ENCODE measurements at regions not wholly inside any gene's neighbourhood (a gene's known extent, or its start where the extent isn't known, plus 50 kb on each side); places are given as distances from the start of the nearest gene placed in this dataset.
"Not testable (repeated sequence)": the region's sequence is repeated elsewhere in the genome, so short reads cannot be mapped to it uniquely, and the experiment has no call there.

DNA sequence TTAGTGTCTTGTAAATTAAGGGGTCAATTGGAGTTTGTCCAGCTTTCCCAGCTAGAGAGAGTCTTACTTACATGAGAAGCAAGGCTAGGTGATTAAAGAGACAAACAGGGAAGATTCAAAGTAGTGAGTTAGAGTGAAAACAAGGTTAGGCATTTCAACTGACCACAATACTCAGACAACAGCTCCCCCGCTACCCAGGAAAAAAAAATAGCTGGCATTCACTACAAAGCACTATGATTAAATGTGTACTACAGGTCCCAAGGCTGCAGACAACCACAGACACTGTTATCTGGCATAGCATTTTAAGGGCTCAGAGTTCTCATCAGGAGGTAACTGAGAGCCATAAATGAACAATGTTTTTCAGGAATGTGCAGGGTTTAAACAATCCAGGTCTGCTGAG, 680.9 kb downstream of the TMEM121 start:
- in situ Hi-C loops (cut with MboI; ENCODE audit: low sequenced_read_pairs), result no loop called here

DNA sequence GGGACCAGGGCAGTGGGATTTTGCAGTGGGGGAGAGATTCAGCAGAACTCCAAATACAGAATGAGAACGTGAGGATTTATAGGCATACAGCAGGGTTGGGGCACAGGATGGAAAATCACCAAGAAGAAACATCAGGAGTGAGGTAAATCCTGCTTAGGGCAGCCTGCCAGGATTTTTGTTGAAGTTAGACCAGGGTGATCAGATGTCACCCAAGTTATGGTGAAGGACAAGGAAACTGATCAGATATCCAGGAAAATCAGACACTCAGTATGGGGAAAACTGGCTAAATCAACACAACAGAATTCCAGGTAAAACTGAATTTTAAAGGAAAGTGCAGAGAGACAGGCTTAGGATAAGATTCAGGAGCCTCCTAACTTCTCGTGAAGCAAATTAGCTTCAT, 682.4 kb downstream of the TMEM121 start:
- in situ Hi-C loops (cut with MboI; ENCODE audit: low sequenced_read_pairs), result no loop called here

DNA sequence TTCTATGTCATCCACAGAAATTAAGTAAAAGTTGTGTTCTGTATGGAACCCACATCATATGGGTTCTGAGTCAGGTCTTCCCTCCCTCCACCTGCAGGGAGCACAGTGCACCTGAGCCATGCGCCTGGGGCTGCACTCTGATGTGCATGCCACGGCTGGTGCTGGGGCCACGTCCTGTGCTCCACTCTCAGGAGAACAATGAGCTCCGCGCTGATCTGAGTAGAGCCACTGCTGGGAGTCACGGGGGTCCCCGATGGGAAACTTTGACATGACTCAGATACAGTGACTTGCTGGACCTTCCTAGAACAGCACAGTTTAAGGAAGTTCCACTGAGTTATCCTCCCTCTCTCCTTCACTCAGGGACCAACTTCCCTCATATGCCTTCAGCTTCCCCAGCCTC, 683.4 kb downstream of the TMEM121 start:
- in situ Hi-C loops (cut with MboI; ENCODE audit: low sequenced_read_pairs), result no loop called here

DNA sequence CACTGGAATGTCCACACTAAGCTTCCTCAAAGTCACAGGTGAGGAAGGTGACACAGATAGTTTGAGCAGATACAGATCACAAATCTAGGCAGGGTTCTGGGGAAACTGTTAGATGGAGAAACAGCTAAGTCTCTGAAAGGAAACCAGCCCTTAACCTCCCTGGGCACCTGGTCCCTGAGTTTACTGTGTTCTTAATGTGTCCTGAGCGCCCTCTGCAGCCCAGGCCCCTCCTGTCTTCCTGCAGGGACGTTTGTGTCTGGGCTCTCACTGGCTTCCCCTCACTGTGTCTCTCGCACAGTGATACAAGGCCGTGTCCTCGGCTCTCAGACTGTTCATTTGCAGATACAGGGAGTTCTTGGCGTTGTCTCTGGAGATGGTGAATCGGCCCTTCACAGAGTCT, 684.3 kb downstream of the TMEM121 start:
- in situ Hi-C loops (cut with MboI; ENCODE audit: low sequenced_read_pairs), result no loop called here

DNA sequence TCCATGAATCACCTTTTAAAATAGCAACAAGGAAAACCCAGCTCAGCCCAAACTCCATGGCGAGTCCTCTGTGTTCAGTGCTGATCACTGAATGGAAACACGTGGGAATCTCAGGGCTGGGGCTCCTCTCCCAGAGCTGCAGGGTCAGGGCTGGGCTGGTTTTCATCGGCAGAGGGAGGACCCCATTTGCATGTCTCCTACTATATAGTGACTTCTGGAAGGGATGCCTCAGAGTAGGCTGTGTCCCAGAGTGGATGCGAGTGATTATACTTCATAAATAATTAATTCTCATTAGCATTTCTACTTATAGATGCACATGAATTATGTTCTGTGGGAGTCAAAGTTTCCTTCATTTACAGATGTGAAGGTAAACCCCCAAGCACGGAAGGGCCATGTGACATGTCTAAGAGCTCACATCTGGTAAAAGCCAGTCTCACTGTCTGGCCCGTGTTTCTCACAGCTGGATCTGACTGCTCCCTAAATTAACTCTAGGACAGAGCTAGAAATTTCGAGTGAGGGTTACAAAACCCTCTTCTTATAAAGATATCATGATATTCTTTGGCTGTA, 685.0 kb downstream of the TMEM121 start:
- in situ Hi-C loops (cut with MboI; ENCODE audit: low sequenced_read_pairs), result no loop called here

DNA sequence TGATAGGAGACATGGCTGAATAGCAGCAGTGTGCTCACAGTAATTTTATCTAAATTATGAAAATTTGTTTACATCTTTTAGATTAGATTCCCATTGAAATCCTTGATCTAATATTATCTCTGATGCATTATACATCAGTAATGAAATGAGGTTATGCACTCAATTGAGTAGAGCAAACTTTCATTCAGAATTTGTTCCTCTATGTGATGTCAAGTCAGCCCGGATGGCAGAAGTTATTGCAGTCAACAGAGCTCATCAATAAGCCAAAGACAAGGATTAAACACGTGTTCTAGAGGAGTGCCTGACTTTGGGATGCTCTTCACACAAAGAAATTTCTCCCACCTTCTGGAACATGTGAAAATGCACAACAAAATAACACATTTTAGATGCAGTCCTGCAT, 688.8 kb downstream of the TMEM121 start:
- in situ Hi-C loops (cut with MboI; ENCODE audit: low sequenced_read_pairs), result no loop called here

DNA sequence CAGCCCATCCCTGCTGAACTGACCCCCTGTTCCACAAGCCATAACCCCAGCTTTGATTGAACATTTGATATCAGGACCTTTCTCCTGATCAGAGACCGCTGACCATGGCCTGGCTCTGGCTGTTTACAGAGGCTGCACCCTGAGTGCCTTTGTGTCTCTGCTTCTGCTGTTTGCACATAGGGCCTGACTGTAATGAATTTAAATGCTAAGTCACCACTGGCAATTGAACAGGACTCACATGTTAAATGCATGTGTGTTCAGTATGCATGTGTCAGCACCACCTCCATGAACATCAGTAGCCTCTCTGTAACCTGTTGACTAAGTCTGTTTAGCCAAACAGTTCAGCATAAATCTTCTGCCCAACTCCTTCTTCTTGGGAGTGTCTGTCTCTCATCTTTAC, 690.3 kb downstream of the TMEM121 start:
- in situ Hi-C loops (cut with MboI; ENCODE audit: low sequenced_read_pairs), result no loop called here

DNA sequence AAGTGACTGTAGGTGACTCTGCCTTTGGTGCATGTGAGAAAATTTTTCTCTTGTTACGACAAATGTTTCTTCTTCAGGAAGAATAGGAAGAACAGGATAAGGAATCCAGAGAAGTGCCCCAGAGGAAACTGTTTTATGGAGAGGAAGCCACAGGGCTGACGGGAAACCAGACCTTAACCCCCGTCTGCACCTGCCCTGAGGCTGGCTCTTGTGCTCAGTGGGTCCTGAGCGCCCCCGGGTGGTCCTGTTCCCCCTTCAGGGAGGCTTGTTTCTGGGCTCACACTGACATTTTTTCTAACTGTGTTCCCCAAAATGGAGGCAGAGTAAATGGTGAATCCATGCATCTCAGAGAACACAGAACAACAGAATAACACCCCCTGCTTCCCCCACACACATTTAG, 691.8 kb downstream of the TMEM121 start:
- in situ Hi-C loops (cut with MboI; ENCODE audit: low sequenced_read_pairs), result no loop called here

DNA sequence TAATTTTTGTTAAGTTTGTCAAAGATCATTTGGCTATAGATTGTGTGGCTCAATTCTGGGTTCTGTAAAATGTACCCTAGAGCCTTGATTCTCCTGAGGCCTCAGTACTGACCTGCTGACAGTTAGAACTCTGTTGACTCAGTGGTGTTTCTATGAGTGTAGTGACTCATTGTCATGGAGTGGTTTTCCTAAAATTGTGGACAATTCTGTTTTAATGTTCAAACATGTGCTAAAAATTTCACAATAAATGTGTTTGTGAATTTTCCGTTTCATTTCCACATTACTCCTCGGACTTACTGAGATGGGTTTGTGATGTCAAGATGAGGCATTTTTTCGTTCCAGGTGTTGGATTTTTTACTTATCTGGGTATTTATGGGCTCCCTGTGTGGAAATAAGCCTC, 695.9 kb downstream of the TMEM121 start:
- in situ Hi-C loops (cut with MboI; ENCODE audit: low sequenced_read_pairs), result no loop called here

DNA sequence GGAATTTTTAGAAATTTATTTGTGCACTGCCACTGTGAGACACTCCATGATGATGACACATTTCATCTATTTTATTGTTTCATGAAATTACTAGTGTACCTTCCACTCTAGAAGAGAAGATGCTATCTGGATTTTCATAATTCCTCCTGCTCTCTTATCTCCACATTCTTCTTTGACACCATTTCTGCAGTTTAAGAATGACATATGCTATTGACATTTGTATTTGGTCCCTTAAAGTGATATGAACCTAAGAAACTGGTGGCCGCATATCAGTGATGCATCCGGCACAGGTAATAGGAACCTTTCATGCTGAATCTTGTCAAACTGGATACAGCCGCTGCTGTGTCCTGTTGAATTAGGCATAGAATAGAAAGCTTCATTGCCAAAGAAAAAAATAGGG, 696.3 kb downstream of the TMEM121 start:
- in situ Hi-C loops (cut with MboI; ENCODE audit: low sequenced_read_pairs), result no loop called here

DNA sequence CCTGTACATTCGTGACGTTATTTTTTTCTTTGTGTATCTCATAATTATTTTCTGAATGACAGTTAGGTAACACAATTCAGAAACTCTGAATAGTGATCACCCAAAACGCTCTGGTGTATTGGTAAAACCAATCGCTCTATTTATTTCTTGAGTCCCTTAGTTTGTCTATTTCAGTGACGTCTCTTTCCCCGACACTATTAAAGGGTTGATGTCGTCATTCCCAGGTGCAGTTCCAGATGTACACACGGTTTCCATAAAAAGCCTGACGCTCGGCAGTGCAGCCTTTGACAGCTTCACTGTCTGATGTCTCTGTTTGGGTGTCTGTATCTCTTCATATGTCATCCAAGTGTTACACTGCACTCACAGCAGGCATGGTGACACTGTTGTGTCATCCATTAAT, 701.4 kb downstream of the TMEM121 start:
- in situ Hi-C loops (cut with MboI; ENCODE audit: low sequenced_read_pairs), result no loop called here

DNA sequence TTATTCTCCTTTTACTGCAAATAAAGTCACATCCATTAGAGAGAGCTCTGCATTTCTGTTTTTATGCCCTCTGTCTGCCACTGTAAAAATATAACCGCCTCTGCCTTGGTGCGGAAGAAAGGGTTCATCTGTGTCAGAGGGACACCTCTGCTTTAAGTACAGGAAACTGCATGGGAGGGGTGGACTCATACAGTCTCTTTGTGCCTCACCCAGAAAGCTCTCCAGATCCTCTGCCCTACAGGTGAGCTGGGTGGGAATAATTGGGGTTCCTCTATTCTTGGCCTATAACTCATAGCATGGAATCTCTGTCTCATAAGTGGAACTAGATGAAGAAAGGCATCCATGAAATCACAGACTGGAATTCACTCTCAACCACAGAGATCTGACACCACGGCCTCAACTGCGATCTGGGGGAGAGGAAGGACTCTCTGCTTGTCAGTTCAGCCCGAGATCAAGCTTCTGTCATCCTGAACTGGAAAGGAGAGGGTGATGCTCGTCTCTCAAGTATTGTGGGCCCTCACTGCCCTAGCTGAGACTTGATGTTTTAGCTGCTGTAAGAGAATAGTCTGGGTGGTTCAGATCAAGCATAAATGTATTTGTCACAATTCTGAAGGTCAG, 702.3 kb downstream of the TMEM121 start:
- in situ Hi-C loops (cut with MboI; ENCODE audit: low sequenced_read_pairs), result no loop called here

DNA sequence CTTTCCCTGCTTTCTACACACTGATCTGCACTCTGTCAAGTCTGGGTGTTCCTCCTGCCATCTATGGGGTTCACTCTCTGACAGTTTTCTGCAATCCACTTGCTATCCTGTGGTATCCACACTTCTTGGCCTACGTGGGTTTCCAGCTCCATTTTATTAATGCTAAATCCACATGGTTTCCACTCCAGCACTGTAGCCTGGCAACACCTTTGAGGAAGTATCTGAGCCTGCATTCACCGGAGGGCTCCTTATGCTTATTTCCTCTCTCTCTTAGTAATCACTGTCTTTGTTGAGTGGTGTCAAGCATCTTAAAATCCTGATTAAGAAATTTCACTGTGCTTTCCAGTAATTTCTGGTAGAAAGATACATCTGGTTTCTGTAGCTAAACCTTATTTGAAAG, 703.7 kb downstream of the TMEM121 start:
- in situ Hi-C loops (cut with MboI; ENCODE audit: low sequenced_read_pairs), result no loop called here

DNA sequence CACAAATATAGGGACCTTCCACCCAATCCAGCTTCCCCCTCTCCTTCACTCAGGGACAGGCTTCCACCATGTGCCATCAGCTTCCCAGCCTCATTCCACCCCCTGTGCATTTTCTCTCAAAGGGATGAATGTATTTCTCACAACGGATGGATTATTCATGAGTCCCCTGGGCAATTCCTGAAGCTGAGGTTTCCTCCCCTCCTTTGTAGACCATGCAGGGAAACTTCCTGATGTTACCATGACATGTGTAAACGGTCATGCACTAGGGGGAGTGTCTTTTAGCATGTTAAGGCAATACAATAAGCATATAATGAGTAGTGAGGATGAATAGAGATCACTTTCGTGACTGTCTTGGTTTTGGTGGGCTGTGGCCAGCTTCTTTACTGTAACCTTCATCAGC, 706.8 kb downstream of the TMEM121 start:
- in situ Hi-C loops (cut with MboI; ENCODE audit: low sequenced_read_pairs), result not testable (repeated sequence)

DNA sequence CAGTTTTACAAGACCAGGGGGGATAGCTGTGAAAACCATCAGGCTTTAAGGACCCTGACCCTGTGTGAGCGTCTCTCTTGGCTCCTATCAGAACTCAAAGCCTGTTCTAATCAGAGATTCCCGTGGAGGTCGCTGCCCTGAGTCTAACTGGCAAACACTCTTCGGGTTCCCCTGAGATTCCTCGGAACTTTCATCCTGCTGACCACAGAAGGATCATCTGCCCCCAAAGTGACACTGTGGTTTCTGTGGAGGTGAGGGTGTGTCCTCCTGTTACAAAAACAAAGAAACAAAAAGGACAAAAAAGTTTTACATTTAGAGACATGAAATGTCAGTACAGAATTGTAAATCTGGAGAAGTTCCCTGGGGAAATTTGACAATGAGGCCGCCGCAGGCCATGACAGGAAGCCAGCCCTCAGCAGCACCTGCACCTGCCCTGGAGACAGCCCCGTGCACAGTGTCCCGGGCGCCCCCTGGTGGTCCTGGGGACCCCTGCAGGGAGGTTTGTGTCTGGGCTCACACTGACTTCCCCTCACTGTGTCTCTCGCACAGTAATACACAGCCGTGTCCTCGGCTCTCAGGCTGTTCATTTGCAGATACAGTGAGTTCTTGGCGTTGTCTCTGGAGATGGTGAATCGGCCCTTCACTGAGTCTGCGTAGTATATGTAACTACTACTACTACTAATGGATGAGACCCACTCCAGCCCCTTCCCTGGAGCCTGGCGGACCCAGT, 708.3 kb downstream of the TMEM121 start:
- in situ Hi-C loops (cut with MboI; ENCODE audit: low sequenced_read_pairs), result not testable (repeated sequence)

DNA sequence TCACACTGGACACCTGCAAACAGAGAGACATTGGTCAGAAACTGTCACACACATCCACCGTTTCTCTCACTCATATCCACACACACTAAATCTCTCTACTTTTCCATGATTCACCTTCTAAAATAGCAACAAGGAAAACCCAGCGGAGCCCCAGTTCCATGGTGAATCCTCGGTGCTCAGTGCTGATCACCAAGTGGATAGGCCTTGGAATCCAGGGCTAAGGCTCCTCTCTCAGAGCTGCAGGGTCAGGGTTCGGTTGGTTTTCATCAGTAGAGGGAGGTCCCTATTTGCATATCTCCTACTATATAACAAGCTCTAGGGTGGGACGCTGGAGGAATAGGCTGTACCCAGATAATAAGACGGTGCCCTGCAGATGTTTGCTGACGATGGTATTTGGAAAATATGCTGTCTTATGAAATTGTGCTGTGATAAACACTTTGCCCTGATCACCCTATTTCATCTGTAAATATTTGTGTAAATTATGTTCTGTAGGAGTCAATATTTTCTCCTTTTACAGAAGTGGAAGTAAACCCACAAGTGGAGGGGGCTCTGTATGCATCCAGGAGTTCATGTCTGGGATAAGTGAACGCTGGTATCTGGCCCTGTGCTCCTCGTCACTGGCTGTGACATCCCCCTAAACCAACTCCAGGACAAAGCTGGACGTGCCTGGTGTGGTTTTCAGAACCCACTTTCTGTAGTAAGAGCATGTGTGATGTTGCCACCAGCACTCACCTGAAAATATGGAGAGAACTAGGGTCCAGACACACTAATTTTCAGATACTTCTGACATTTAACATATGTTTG, 709.2 kb downstream of the TMEM121 start:
- in situ Hi-C loops (cut with MboI; ENCODE audit: low sequenced_read_pairs), result no loop called here

DNA sequence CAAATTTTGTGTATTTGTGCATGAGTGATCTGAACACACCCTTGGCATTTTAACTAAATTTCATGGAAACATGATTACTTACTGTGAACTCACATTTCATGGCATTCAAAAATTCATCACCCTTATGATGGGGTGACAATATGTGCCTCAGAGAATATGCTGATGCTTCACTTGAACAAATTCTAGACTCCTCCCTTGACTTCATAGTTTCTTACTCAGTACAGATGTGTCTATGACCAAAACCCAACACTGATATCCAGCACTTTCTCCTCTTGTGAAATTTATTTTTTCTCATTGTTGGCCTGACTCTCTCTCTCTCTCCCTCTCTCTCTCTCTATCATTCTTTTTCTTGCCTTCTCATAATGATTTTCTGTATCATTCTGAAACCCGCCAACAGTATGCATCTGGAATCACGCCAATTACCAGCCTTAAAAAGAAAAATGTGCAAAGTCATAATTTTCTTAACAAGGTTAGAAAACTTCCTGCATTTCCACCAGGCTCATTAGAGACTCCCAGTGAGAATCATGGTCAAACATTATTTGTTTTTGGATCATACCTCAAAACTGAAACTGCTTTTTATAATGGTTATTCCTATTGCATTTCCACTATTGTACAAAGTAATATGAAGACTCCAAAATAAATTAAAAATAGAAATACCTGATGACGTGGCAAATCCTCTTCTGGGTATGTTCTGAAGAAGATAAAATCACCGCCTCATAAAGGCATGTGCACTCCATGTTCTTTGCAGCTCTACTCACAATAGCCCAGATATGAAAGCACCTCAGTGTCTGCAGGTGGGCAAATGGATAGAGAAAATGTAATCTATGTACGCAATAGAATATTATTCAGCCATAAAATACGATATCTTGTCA, 722.2 kb downstream of the TMEM121 start:
- in situ Hi-C loops (cut with MboI; ENCODE audit: low sequenced_read_pairs), result no loop called here

DNA sequence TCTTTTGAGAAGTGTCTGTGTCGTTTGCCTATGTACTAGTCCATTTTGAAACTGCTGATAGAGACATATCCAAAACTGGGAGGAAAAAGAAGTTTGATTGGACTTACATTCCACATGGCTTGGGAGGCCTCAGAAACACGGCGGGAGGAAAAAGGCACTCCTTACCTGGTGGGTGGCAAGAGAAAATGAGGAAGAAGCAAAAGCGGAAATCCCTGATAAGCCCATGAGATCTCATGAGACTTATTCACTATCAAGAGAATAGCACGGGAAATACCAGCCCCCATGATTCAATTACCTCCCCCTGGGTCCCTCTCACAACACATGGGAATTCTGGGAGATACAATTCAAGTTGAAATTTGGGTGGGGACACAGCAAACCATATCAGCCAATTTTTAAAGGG, 727.6 kb downstream of the TMEM121 start:
- in situ Hi-C loops (cut with MboI; ENCODE audit: low sequenced_read_pairs), result not testable (repeated sequence)

DNA sequence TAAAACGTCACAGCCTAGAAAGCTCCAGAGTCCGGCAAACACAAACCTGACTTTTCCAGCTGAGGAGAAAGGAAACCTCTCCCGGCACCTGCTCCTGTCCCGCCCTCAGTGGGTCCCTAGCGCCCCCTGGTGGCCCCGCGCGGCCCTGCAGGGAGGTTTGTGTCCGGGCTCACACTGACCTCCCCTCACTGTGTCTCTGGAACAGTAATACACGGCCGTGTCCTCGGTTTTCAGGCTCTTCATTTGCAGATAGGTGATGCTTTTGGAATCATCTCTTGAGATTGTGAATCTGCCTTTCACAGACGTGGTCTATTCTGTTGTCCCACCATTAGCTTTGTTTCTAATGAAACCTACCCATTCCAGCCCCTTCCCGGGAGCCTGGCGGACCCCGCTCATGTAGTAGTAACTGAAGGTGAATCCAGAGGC, 731.2 kb downstream of the TMEM121 start:
- in situ Hi-C loops (cut with MboI; ENCODE audit: low sequenced_read_pairs), result not testable (repeated sequence)

DNA sequence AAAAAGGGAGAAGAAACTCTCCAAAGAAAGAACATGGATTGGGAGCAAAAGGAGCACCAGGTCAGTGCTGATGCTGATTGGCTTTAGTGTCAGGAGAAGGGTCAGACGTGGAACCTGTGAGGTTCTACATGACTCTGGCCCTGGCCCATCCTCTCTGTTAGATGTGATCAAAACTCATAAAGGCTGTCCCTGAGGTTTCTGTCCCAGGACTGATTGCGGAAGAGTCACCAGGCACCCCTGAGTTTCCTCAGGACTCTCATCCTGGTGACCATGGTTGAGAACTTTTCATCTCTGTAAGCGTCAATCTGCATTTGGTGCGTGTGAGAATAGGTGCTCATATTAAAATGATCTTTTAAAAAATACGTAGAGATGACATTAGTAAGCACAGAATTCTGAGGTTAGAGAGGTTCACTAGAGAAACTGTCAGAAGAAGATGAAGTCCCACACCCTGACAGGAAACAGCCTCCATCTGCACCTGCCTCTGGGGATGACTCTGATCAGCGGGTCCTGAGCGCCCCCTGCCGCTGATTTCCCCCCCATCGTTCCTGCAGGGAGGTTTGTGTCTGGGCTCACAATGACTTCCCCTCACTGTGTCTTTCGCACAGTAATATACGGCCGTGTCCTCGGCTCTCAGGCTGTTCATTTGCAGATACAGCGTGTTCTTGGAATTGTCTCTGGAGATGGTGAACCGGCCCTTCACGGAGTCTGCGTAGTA, 741.8 kb downstream of the TMEM121 start:
- in situ Hi-C loops (cut with MboI; ENCODE audit: low sequenced_read_pairs), result no loop called here
